HG02623 (cell line): ENCODE measurements at regions not wholly inside any gene's neighbourhood (a gene's known extent, or its start where the extent isn't known, plus 50 kb on each side); places are given as distances from the start of the nearest gene placed in this dataset.

Experiments used
- ATAC-seq: cut with Tn5 transposase; IDR thresholded peaks from one replicate; pipeline ENCODE4 v1.9.1; 2021; ENCODE audit warnings: moderate library complexity; ENCODE audit not compliant: unreplicated experiment

DNA sequence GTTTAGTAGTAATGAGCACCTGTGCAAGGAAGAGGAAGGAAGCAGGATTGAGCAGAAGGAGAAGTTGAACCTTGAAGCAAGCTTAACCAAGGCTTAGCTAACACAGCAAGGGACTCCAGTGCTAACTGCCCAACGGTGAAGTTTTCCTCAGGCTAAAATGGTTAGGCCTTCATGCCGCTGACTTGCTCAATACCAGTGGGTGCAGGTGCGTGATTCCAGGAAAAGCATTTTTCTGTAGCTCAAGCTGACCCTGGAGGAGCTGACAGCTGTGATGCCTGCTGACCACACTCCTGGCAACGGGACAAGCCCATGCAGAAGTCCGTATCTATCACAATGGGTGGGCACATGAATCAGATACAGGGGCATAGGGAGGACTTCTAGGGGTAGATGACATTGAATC is 76.5 kb upstream of the FGGY start:
- ATAC-seq, result no peak

DNA sequence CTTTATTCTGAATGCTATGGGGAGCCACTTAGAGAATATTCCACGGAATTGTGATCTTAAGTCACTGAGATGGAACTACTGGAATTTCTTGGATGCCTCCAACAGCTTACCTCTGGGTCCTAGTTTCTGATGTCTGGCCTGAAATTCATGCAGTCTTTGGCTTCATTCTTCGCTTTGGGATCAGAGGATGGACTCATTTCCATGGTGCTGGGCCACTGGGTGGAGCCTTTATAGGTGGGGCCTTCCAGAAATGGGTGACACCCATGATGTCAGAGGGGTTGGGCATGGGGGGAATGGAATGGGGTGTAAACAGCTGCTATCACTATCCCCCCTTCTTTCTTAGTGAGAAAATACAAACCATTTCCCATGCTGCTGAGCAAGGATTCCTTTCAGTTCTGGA is 73.7 kb upstream of the FGGY start:
- no peak for ATAC-seq

DNA sequence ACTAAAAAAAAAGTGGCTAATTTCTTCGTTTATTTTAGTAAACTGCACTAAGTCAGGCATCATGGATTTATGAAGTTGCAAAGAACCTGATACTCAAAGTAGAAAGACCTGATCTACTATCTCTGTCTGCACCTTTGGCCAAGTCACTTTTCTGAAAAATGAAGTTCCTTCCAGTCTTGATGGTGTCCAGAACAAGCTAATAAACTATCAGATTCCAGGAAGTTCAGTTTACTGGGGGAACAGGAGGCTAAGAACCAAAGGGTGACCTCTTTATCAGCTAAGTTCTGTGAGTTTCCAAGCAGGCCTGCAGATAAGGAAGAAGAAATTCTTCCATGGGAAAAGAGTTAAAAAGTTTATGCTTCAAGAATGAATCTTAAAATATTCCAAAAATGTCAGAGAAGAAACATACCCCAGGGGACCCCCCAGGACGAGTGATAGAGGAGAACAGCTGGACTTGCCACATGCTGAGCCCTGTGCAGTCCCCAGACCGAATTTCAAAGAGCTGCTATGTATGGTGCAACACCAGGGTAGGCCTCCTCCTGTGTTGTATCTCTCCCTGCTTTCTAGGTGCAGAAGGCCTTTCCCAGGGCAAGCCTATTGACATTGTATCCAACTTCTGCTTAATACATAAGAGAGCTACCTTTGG is 72.8 kb upstream of the FGGY start:
- no peak for ATAC-seq

DNA sequence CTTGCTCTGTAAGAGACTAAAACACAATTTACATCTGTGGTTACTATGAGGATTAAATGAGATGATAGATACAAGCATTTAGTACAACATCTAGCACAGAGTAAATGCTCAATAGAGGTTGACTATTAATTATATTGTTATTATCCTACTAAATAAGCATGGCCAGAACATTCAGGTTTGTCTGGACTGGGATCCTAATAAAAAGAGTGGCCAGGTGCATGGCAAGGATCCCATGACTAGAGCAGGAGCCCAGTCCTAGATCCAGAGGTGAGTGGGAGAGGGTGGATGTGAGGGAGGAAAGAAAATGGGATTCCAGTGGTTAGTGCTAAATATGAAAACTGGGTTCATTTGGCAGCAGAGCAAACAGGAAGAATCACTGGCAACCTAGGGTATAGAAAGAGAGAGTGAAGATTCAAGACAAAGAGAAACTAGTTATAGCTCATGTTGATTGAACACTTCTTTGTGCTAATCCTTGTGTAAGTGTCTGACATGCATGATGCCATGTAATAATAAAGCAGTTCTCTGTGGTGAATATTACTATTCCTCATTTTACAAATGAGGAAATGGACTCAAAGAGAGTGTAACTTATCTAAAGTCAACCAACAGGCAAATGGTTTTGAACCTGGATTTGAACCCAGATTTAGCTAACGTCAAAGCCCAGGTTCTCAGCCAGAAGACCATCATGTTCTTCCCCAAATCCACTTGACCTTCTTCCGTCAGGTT is 71.1 kb upstream of the FGGY start:
- no peak for ATAC-seq

DNA sequence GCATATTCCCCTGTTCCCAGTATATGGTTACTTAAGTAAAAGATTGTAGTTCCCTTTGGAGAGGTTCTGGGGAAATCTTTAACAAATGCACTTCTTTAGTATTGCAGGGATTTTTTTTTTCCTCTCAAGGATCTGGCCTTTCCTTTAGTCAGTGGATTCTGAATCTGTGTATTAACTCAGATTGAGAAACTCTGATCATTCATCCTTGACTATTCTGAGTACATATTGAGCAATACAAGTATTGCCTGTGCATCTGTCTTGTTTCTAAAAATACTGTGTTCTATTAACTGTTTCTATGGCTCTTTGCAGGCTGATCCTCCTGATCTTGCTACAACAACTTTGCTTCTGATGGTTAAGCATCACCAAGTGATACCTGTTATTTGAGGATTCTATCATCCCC is 67.8 kb upstream of the FGGY start:
- ATAC-seq, result no peak

DNA sequence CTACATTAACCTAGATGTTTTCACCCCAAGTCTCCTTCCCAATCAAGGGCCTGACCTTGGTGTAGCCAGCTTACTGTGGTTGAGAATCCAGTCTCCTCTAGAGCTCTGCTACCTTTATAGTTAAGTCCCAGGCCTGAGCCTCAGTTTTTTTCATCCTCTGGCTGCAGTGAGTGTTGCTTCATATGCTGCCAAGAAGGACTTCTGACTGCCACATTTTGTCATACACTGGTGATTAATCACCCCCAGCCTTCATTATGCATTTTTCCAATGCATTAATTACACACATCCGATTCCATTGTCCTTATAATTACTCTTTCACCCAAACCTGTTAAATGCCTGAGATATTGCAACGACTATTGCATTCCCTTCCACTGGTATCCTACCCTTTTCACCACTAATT is 66.3 kb upstream of the FGGY start:
- ATAC-seq, result no peak

DNA sequence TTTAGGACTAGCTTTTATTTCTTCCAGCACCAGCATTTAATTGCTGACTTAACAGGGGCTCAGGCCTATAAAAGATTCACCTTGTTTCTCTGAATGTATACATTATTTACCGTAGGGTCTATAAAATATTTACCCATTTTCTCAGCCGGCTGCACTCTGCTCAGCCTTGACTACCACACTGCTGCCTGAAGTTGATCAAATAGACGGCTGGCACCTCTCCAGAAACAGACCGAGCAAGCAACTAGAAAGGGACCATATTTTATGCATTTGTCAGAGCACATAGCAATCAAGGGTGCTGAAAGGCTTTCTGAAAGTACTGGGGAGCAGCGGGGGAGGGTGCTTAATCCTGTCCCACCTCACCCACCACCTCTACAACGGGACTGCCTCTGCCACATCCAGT is 64.7 kb upstream of the FGGY start:
- ATAC-seq, result no peak

DNA sequence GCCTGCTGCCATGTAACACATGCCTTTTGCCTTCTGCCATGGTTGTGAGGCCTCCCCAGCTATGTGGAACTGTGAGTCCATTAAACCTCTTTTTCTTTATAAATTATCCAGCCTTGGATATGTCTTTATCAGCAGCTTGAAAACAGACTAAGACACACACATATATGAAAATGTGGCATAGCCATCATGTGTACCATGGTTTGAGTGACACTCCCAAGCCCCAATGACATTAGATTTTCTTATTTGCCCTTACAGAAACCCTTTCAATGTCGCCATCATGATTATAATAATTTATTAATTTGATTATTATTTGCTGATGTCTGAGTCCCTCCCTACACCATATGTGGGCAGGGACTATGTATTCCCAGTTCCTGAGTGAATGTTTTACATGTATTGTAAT is 63.5 kb upstream of the FGGY start:
- ATAC-seq, result no peak

DNA sequence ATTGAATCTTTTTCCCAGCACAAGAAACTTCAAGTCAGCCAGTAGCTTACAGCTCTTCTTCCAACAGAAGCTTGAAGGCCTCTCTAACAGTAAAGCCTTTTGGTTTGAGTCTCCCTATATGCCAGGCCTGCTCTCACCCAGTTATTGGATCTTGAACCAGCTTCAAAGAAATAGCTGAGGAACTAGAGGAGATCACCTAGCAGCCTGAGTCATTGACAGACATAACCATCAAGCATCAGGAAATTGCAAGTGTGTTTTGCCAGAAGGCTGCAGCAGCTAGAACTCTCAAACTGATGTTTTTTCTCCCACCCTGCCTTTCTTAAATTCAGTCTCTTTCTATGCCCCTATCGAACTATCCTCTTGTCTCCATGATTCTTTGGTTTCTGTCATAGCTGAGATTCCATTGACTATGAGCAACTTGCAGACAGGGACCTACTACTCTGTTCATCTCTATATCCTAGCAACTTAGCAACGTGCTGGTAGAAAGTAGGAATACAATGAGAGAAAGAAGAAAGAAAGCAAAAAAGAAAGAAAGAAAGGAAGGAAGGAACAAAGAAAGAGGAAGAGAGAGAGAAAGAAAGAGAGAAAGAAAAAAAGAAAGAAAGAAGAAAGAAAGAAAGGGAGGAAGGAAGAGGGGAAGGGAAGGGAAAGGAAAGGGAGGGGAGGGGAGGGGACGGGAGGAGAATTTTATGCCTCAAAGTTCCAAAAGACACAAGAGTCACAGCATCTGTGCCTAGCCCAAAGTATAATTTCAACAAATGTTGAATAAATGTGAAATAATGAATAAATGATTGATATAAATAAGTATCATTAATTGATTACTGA is 60.0 kb upstream of the FGGY start:
- ATAC-seq, result no peak

DNA sequence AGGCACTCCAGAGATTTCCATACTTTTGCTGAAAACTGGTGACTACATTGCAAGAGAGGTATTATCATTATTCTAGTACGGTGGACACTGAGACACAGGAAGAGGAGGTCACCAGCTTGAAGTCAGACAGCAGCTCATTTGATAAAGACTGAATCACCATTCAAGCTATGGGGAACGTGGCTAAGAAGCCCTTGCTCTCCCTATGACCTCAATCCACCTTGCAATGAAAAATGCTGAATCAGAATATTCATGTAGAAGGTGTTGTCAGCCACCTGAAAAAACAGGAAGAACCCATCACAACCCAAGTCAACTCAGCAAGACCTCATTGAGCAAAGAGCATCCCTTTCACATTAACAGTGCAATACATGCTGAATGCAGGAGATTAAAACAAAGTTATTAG is 59.0 kb upstream of the FGGY start:
- ATAC-seq, result no peak

DNA sequence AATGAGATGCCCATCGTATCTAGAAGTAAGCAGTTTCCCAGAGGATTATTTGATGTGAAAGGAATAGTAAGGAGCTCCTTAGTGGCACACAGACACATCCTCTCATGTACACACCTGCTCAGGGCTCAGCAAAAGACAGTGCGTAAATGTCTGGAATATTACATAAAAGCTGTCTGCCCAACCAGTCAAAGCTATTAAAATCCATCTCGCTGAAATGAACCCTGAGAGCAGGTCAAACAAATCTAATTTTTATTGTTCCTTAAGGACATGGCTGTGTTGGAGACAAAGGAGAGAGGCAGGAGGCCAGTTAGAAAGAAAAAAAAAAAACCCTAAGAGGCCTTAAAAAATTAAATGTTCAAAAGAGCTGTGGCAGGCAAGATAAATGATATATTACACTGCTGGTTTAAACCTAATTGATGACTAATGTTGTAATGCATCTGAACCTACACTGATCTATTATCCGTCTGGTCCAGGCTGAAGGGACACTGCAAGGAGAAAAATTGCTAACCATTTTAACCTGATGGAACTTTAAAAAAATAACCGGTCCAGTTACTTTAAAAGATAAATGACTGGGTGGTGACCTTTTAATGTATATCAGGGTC is 58.5 kb upstream of the FGGY start:
- no peak for ATAC-seq

DNA sequence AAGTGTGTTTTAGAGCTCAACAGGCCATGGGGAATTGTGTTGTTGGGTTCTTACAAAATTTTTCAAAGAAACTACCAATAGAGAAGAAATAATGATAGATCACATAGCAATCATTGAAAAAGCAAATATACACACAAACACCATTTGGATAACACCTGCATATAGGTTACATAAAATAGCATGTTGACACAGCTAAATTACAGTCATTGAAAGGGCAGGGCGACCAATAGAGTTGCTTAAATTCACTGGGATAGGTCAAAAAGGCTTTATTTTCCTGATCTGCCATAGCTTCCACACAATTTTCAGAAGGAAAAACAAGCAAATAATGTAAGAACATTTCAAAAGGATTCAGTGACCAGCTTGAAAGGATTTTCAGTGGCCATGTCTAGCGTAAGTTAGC is 57.9 kb upstream of the FGGY start:
- no peak for ATAC-seq

DNA sequence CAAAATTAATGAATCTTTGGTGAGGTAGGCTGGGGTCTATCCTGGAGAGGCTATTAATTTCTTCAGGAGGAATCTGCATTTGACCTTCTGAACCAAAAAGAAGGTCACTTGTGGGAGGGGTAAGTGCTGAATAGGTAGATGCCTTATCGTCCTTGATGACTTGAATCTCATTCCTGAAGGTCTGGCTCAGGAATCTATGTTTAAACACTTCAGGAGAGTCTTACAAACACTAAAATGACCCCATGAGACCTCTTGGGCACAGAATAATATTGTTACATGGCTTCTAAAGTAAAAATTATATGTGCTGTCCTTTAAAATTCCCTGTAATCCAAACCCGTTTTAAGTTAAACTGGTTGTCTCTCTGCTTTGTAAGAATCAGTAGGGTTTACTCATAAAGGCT is 55.0 kb upstream of the FGGY start:
- ATAC-seq, result no peak

DNA sequence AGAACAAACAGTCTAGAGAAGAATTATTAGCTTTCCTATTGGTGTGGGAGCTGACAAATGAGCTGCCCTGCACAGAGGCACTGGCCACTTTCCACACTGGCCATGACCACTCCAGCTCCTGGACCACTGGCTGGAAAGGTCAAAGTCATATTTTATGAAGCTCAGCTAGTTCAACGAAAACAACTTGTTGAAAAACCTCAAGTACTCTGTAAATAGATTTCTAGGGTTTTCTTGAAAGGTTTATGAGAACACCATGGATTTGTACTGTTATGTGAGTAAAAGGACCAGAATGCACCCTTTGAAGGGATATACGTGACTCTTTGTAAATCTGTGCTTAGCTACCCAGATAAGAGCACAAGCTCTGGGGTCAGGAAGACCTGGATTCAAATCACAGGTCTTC is 54.5 kb upstream of the FGGY start:
- ATAC-seq, result no peak

DNA sequence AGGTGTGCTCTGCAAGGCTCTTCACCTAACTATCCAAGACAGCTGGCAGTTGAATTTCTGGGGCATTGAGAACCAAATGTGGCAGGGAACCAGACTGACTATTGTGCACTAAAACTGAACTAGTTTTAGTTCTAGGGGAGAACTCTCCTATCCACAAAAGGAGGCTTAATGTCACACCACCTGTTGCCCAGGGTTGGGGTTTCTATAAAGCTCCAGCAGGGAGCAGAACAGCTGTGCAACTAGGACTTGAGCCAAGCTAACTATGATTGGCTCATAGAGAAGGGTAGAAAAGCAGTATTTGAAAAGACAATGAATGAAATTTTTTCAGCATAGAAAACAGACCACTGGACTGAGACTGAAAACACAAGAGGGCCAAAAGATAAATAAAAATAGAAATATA is 53.3 kb upstream of the FGGY start:
- ATAC-seq, result no peak

DNA sequence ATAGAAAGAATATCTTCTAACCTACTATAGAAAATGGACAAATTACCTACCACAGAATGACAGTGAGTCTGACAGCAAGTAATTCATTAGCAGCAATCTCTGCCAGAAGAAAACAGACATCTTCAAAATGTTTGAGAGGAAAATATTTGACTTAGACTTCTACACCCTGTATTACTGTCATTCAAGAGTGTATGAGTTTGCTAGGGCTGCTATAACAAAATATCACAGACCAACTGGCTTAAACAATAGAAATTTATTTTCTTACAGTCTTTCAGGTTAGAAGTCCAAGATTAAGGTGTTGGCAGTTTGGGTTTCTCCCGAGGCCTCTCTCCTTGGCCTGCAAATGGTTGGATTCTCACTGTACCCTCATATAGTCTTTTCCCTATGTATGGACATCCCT is 52.9 kb upstream of the FGGY start:
- no peak for ATAC-seq

DNA sequence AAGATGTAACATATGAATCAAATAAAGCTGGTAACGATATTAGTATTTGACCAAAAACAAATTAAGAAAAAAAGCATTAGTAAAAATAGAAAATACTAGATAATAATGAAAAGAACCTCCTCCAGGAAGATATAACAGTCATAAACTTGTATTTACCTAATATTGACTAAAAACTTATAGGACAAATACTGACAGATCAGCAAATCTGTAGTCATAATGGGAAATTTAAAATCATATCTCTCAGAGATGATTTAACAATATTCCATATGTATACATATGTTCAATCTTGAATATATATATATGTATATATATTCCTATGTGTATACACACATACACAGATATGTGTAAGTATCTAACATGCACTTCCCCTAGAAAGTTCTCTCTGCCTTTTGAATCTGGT is 52.0 kb upstream of the FGGY start:
- ATAC-seq, result no peak
